HG03432 (cell line): ENCODE measurements at regions not wholly inside any gene's neighbourhood (a gene's known extent, or its start where the extent isn't known, plus 50 kb on each side); places are given as distances from the start of the nearest gene placed in this dataset.
"Not testable (repeated sequence)": the region's sequence is repeated elsewhere in the genome, so short reads cannot be mapped to it uniquely, and the experiment has no call there.

Source experiments
- ATAC-seq: cut with Tn5 transposase; IDR thresholded peaks from one replicate; pipeline ENCODE4 v1.9.1; 2021; ENCODE audit warnings: mild to moderate bottlenecking, moderate library complexity; ENCODE audit not compliant: unreplicated experiment

DNA sequence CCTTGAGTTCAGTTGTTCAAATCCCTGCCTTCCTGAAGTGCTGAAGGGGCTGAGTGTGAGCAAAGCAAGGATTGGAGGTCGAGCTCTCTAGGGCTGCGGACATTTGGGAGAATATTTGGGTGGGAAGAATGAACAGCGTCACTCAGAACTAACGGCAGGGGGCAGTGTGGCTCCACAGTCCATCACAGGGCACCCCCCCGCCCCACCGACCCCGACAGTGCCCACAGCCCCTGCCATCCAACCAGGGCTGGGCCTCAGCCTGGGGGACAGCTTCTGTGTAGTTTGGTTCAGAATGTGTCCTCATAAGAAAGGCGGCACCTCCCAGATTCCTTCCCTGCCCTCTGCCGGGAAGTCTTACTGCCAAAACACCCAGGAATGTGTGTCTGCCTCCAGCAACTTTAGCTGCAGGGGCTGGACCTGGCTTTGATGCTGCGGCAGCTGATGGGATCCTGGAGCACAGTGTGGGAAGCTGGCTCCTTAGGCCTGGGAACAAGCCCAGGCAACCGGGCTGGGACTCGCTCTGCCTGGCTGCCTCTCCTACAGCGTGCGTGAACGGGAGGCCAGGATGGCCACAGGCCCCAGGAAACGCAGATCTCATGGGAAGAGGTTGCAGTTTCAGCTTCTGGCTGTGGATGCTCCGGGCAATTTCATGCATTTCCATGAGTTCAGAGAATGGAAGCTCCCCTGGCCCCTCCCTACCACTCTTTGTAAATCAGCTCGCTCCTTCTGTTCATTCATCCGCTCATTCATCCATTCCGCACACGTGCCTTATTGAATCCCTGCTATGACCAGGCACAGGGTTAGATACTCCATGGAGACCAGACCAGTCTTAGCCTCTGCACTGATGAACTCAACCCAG, 104.9 kb upstream of the TMPRSS2 start:
- ATAC-seq: no peak

DNA sequence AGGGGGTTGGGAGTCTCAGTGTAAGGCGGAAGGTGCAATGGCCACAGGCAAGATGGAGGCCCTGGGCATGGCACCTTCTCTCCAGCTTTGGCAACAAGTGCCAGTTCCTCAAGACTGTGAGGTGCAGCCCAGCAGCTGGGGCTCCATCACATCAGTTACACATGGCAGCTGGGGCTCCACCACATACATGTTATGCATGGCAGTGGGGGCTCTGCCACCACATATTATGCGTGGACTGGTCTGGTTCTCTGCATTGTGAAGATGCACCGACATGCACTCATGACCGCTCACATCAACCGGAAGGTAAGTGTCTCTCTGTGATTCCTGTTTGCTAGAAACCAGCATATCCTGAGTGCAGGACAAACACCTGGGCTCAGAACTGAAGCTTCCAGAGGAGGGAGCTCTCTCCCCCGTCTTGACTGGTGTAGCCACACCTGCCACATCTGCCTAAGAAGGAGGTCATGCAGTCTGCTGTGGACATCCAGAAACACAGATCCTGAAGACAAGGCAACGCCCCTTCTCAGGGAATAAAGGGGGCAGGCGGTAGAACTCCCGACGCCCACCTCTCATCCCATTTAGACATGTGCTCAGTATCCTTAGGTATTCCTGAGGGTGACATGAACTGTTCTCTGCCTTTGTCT, 104.1 kb upstream of the TMPRSS2 start:
- no peak for ATAC-seq

DNA sequence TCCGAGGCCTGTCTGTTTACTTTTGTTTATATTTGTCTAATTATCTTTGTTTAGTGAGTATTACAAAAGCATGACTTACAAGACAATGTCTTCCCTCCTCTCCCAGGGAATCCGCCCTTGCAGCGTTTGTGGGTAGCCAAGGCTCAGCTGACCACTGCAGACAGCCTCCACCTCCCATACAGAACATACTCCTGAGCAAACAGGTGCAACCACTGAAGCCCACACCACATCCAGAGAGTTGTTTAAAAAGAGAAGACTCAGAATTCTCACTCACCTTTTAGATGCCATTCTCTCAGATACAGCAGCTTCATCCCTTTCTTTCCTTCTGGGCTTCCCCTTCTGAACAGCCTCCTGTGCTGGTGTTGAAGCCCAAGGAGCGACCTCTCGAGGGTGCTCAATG, 103.5 kb upstream of the TMPRSS2 start:
- no peak for ATAC-seq

DNA sequence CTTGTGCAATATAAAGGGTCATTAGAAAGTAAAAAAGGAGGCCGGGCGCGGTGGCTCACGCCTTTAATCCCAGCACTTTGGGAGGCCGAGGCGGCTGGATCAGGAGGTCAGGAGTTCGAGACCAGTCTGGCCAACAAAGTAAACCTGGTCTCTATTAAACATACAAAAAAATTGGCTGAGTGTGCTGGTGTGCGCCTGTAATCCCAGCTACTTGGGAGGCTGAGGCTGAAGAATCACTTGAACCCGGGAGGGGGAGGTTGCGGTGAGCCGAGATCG, 102.8 kb upstream of the TMPRSS2 start:
- ATAC-seq: not testable (repeated sequence)

DNA sequence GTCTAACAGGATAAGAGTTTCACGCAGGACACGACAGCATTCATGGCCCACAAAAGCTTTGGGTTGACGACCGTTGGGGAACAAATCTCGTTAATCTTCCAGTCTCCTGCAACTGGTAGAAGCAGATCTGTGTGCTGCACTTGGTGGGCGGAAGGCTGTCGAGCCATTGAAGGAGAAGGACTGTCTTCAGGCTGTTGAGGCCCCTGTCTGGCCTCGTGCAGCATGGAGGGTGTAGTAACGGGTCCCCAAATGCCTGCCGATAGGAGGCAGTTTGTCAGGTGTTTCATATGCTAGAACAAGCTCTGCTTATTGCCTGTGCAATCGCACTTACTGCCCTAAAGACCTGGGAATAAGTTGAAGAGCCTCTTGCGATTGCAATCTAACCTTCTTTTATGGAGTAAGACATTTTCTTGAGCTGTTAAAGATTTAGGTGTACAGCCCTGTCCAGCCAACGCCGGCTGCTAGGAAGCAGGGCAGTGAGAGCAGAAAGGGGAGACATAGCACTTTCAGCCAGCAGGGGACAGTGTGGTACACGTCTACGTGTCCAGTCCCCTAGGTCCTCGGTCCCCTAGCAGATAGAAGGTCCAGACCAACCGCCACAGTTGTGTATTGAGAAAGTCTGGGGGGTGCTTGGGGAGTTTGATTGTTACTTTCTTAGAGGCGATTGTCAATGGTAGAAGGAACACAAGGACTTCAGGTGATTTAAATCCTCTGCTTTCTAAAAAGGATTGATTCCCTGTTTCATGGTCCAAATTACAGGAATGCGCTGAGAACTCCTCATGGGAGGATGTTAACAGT, 102.3 kb upstream of the TMPRSS2 start:
- ATAC-seq: no peak

DNA sequence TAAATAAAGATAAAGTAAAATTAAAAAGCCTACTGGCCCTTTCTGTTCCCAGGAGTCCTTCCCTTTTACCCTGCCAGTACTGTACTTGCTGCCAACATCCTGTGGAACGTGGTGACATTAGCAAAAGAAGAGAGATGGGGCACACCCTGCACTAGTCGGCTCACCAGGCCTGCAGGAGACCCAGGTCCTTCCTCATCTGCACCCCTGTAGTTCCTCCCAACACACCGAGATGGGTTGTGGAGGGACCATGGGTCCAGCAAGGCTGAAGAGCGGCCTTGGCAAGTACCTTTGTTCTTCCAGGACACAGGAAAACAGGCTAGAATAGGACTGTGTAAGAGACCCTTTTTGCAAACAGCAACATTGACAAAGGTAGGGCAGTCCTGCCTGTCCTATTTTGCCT, 98.7 kb upstream of the TMPRSS2 start:
- no peak for ATAC-seq

DNA sequence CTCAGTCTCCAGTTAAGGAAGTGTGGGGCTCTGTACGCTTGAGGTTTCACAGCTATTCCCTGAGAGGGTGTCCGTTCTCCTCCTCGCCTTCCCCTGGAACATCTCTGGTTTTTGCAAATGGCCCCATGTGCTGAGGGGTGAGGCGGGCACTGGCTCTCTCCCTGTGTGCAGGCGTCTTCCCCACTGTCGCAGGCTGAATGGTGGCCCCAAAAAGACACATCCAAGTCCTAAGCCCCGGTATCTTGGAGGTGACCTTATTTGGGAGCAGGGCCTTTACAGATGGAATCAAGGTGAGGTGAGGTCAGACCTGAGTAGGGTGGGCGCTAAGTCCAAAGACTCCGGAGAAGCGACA, 98.0 kb upstream of the TMPRSS2 start:
- no peak for ATAC-seq

DNA sequence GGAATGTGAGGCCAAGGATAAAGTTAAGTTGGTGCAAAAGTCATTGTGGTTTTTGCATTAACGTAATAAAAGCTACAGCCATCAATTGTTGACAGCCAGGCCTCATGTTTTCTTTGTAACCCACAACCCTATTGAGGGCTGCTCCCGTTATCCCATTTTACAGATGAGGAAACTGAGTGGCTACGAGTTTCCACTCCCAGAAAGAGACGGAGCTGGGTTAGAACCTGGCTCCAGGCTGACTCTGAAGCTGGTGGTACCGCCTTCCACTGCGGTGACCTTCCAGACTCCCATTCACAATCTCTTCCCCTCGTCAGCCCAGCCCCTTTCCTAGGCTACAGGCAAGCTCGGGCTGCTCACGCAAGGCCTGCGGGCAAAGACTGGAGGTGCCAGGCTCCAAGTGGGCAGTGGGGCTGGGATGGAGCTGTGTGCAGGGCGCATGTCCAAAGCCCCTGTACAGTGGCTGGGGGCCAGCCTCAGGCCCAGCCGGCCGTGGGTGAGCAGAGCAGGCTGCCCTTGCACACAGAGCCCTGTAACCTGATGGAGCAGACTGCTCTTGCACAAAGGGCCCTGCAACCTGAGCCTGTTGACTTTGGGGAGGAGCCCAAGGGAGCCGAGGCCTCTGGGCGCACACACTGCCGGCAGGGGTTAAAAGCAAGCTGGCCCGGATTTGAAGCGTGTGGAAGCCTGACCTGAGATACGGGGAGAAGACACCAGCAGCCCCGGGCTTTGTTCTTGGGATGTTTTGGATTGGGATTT, 97.4 kb upstream of the TMPRSS2 start:
- no peak for ATAC-seq

DNA sequence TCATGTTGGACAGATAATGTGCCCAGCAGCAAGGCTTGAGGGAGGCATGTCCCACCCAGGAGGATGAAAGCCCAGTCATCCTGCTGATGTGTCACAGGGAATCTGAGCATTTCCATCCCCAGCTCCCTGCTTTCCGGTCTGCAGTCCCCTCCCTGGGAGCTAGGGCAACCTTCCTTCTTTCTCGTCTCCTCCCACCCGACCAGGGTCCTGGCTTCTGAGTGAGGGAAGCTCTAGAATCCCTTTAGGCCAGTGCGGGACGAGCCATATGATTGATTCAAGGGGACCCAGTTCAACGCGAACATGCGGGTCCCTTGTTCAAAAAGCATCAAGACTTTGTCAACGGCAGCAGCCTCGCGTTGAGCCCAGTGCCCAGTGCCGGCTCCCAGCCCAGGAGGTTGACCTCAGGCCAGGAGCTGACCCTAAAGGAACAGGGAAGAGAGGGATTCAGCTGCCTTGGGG, 96.7 kb upstream of the TMPRSS2 start:
- ATAC-seq: no peak

DNA sequence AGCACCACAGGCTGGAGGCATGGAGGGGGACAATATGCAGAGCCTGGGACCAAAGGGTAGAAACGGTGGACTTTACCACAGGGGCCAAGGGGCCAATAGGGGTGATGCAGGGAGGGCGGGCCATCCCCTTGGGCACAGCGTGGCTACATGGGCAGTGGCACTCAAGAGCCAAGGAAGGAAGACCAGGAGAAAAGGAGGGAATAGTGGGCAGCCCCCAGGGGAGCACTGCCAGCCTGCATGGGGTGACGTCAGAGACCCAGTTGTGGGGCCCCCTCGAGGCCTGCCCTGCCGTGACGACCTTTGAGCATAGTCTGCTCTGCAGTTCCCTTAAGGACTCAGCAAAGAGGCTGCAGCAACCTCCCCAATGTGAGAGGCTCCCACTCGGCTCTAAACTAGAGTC, 95.5 kb upstream of the TMPRSS2 start:
- no peak for ATAC-seq

DNA sequence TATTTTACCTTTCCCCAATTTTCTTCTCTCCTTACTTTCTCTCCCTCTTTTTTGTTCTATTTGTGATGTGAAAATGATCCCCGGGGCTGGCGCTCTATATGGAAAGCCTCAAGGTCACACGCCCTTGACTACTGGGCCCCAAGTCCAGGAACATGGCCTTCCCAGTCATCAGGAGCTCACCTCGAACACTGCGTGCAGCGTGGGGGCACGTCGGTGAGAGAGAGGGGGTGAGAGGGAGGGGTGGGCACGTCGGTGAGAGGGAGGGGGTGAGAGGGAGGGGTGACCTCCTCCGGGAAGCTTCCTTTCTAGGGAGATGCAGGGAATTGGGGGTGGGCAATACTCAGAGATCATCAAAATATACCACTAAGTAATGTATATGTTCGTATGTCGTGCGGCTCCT, 94.6 kb upstream of the TMPRSS2 start:
- ATAC-seq: no peak

DNA sequence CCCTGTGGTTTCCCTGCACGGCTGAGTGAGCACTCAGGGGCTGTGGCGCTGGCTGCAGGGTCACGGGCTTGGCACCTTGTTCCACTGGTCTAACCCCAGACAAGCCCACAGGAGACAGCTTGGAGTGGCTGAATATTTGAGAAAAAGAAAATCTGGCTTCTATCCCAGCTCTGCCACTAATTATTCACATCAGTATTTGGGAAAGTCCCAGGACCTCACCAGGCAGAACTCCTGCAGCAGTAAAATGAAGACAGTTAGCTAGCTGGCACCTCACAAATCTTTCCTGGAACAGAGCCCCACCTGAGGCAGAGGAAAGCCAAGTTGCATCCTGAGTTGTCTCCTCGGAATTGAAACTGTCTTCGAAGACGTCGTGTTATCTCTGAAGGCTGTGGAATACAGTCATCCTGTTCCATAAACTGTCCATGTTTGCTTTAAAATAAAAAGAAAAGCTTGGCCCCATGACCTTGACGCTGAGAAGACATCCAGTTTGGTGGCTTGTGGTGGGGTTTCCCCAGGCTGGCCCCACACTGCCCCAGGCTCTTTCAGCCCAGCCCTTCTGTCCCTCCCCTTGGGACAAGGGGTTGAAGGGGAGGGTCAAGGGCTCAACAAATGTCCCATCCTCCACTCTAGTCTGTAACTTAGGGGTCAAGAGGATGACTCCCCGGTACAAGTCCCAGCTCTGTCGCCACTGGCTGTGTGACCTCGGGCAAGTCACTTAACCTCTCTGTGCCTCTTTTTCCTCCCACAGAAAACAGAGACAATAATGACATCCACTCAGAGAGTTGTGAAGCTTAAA, 93.8 kb upstream of the TMPRSS2 start:
- no peak for ATAC-seq

DNA sequence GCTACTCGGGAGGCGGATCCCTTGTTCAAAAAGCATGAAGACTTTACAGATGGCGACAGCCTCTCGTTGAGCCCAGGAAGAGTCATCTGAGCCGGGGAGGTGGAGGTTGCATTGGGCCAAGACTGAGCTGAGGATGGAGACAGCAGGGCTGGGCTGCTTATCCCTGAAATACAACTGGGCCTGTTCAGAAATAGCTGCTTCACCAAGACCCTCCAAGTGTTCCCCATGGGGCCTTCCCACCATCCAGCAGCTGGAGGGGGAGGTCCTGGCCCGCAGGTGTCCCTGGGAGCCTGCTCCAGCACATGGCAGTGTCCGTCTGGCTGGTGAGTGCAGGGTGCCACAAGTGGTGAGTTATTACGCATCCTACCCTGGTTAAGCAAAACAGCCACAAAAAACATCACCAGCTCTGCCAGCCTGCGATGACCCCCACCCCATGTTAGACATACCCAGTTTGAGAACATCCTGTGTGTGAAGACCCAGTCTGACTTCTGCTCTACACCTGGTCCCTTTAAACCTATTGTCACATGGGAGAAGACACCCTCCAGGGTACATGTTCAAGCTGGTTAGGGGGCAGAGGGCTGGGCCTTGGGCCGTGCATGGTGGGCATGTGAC, 93.1 kb upstream of the TMPRSS2 start:
- ATAC-seq: no peak

DNA sequence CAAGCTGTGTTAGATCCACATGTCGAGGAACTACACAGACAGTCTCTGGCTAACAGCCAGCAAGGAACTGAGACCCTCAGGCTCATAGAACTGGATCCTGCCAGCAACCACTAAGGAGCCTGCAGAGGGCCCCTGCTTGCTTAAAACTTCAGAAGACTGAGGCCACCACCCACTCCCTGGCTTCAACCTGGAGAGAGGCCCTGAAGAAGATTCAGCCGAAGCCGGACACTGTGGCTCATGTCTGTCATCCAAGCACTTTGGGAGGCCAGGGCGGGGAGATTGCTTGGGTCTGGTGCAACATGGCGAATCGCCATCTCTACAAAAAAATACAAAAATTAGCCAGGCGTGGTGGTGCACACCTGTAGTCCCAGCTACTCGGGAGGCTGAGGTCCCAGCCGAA, 92.6 kb upstream of the TMPRSS2 start:
- no peak for ATAC-seq

DNA sequence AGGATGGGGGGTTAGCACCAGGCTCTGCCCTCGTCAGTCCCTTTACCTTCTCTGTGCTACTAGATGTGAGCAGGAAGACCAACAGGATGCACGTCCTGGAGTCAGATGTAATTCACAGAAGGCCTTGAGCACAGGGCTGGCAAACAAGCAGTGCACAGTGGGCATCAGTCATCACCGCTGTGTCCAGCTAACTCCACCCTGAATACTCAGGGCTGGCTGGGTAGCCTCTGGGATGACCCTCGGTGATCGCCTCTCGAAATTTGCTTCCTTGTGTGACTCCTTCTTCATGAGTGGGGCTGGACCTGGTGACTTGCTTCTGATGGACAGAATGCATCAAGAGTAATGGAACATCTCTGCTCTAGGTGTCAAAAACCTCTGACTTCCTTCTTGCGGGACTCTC, 92.2 kb upstream of the TMPRSS2 start:
- ATAC-seq: no peak

DNA sequence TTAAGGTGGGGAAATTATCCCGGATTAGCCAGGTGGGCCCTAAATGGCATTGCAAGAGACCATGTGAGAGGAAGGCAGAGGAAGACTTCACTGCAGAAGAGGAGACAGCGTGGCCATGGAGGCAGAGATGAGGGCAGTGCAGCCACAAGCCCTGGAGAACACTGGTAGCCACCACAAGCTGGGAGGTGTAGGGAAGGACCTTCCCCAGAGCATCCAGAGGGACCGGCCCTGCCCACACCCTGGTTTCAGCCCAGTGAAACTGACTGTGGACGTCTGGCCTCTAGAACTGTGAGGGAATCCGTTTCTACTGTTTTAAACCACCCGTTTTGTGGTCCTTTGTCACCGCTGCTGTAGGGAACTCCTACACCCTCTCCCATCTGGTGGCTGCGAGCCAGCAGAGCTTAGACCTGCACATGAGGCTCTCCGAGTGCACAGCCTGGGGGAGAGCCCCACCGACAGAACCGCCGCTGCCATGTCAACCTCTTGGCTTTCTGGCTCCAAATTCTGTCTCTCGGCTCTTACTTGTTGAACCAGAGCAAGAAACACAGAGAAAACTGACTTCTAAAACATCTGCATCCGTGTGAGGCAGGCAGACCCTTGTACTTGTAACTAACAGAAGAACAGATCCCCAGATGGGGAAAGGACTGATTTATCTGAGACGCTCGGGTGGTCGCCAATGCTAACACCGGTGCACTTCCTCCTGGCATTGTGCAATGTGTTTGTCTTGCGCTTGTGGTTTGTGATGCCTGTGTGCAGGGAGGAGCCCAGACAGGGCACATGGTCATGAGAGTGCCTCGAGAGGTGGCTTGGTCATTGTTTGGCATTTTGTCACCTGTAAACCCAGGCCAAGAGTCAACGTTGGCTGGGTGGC, 90.8 kb upstream of the TMPRSS2 start:
- no peak for ATAC-seq

DNA sequence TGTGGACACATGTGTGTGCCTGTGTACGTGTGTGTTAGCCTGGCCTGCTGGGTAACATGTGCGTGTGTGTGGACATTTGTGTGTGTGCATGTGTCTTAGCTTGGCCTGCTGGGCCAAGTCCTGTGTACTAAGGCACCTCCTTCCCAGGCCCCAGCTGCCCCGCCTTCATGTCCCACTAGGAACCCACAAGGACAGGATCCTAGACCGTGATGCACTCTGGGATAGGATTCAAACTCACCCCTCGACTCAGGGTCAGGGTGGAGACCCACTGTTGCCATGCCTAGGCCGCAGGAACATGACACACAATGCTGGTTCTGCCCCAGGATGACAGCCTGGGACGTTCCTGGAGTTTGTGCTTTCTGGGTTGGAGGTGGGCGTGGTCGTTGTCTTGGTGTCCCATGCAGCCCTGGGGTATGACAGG, 89.9 kb upstream of the TMPRSS2 start:
- no peak for ATAC-seq

DNA sequence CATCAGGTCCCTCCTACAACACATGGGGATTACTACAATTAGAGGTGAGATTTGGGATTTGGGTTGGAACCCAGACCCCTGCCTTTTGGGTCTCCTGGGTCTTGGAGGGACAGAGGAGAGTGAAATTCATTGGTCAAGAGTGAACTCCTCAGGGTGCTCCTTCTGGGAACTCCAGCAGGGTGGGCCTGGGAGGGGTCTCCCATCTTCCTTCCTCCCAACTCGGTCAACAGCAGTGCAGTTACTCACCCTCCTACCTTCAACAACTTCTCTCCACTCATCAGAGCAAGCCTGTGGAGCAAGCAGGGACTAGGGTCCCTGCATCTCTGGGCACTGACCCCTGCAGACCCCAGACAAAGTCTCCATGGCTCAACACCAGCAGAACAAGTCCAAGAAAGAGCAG, 89.3 kb upstream of the TMPRSS2 start:
- ATAC-seq: no peak
